ENCODE measurements at regions not wholly inside any gene's neighbourhood (a gene's known extent, or its start where the extent isn't known, plus 50 kb on each side); places are given as distances from the start of the nearest gene placed in this dataset.

DNA sequence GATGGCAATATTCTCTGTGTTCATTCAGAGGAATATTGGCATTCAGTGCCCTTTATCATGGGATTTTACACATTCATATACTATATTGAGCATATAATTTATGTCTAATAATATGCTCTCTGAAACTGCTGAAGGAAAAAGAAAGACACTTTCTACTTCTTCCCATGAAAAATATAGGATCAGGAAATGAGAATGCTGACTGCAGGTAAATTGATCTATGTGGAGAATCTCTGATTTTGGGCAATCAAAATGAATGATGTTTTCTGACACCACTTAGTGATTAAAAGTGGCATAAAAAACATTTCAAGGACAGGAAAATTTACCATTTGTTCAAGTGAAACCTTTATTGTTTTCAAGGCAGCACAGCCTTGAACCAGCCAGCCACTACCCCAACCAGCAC, 260.1 kb upstream of the STXBP5 start:
- TF ChIP-seq, protein P1, sequence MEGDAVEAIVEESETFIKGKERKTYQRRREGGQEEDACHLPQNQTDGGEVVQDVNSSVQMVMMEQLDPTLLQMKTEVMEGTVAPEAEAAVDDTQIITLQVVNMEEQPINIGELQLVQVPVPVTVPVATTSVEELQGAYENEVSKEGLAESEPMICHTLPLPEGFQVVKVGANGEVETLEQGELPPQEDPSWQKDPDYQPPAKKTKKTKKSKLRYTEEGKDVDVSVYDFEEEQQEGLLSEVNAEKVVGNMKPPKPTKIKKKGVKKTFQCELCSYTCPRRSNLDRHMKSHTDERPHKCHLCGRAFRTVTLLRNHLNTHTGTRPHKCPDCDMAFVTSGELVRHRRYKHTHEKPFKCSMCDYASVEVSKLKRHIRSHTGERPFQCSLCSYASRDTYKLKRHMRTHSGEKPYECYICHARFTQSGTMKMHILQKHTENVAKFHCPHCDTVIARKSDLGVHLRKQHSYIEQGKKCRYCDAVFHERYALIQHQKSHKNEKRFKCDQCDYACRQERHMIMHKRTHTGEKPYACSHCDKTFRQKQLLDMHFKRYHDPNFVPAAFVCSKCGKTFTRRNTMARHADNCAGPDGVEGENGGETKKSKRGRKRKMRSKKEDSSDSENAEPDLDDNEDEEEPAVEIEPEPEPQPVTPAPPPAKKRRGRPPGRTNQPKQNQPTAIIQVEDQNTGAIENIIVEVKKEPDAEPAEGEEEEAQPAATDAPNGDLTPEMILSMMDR (IDR thresholded peaks at IDR 0.05), result no peak
- no peak for TF ChIP-seq POLR2A (IDR thresholded peaks at IDR 0.05)
